Tibial artery (tissue), 4 donors: ENCODE measurements at regions not wholly inside any gene's neighbourhood (a gene's known extent, or its start where the extent isn't known, plus 50 kb on each side); places are given as distances from the start of the nearest gene placed in this dataset.
"Not testable (repeated sequence)": the region's sequence is repeated elsewhere in the genome, so short reads cannot be mapped to it uniquely, and the experiment has no call there.

Experiments used
- DNase-seq, 2 donors: peaks; one replicate each; pipeline ENCODE4 v3.0.0-alpha.2; 2019
- H3K27ac ChIP-seq, 2 donors: fragments of 200-600 bp; sonication (generic) in 1 of 2; 1 replicate in 1 of 2; 2 replicates in 1 of 2; pipeline ENCODE4 v1.5.1; 2018 to 2019; ENCODE audit warnings: mild to moderate bottlenecking in 1 of 2
- H3K27me3 ChIP-seq, 2 donors: fragments of 200-600 bp; sonication (generic) in 1 of 2; one replicate each; pipeline versions ENCODE4 v1.5.1 to v1.6.0; 2016 to 2019
- H3K36me3 ChIP-seq, 3 donors: fragments of 200-600 bp; sonication (generic) in 2 of 3; one replicate each; pipeline ENCODE4 v1.5.1; 2016 to 2019; ENCODE audit warnings: mild to moderate bottlenecking in 2 of 3
- H3K4me1 ChIP-seq, 4 donors: fragments of 200-600 bp; sonication (generic) in 2 of 4; 1 replicate in 3 of 4; 2 replicates in 1 of 4; pipeline ENCODE4 v1.5.1; 2016 to 2019
- H3K4me3 ChIP-seq, 2 donors: fragments of 200-600 bp; sonication (generic) in 1 of 2; 1 replicate in 1 of 2; 2 replicates in 1 of 2; pipeline ENCODE4 v1.5.1; 2018 to 2019; ENCODE audit warnings: mild to moderate bottlenecking in 2 of 2
- H3K9me3 ChIP-seq, 3 donors: fragments of 200-600 bp; sonication (generic) in 1 of 3; one replicate each; pipeline ENCODE4 v1.5.1; 2016 to 2019
- CTCF ChIP-seq, 2 experiments: fragments of 200-600 bp in 1 of 2; fragments of 450-650 bp in 1 of 2; IDR thresholded peaks; one replicate each; pipeline ENCODE4 v1.5.1; 2017 to 2019; ENCODE audit warnings: antibody characterized with exemption in 2 of 2, mild to moderate bottlenecking in 1 of 2, moderate library complexity in 1 of 2
- intact Hi-C: fragments of 100-400 bp; cut with DNase I; formaldehyde crosslinking; loops from one replicate; pipeline ENCODE4 v1.15.0; 2023; ENCODE audit warnings: low total_unique reads

GRCh38 chr20:56736285-56736857 is 107.3 kb downstream of the TFAP2C start:
- no peaks in the 10 kb centered on the region for H3K4me1 ChIP-seq
- H3K36me3 ChIP-seq: no peaks in the 10 kb centered on the region
- no peaks in the 10 kb centered on the region for H3K9me3 ChIP-seq
- peaks cover 0 to 21% of the 10 kb centered on the region in 2 donors for H3K27me3 ChIP-seq
- no peak overlapping the region for H3K4me3 ChIP-seq
- TF ChIP-seq CTCF (IDR thresholded peaks at IDR 0.05): no peak
- DNase-seq: no peak
- intact Hi-C loops: no loop called here
- H3K27ac ChIP-seq: no peak overlapping the region

GRCh38 chr20:56744325-56744821 is 115.3 kb downstream of the TFAP2C start:
- H3K9me3 ChIP-seq, H3K4me3 ChIP-seq, H3K27ac ChIP-seq, H3K36me3 ChIP-seq, DNase-seq, intact Hi-C loops, H3K4me1 ChIP-seq: not testable (repeated sequence)
- peaks cover 0 to 15% of the 10 kb centered on the region in 2 donors for H3K27me3 ChIP-seq

- TF ChIP-seq CTCF (IDR thresholded peaks at IDR 0.05): no peak
- Histone ChIP-seq H3K4me3 (no peak overlapping the region), H3K27ac (no peak overlapping the region), H3K9me3 (no peaks in the 10 kb centered on the region), H3K36me3 (no peaks in the 10 kb centered on the region), H3K4me1 (peaks cover 0 to 3% (median 0%) of the 10 kb centered on the region in 4 donors), H3K27me3 (peaks cover 0 to 25% of the 10 kb centered on the region in 2 donors)
- DNase-seq: no peak
- intact Hi-C loops: no loop called here
These were observed 119.6 kb downstream of the TFAP2C start for GRCh38 chr20:56748476-56749377.

GRCh38 chr20:56750430-56750829 is 121.3 kb downstream of the TFAP2C start:
- no peak for TF ChIP-seq CTCF (IDR thresholded peaks at IDR 0.05)
- intact Hi-C loops: no loop called here
- Histone ChIP-seq H3K9me3 (no peaks in the 10 kb centered on the region), H3K27me3 (peaks cover 0 to 25% of the 10 kb centered on the region in 2 donors), H3K4me1 (peaks cover 0 to 3% (median 0%) of the 10 kb centered on the region in 4 donors), H3K36me3 (no peaks in the 10 kb centered on the region), H3K4me3 (no peak overlapping the region), H3K27ac (no peak overlapping the region)
- no peak for DNase-seq

- peaks cover 0 to 3% (median 0%) of the 10 kb centered on the region in 4 donors for H3K4me1 ChIP-seq
- H3K36me3 ChIP-seq: no peaks in the 10 kb centered on the region
- TF ChIP-seq CTCF (IDR thresholded peaks at IDR 0.05): no peak
- no peaks in the 10 kb centered on the region for H3K9me3 ChIP-seq
- intact Hi-C loops: no loop called here
- H3K4me3 ChIP-seq: no peak overlapping the region
- no peak for DNase-seq
- H3K27ac ChIP-seq: no peak overlapping the region
- peaks cover 0 to 25% of the 10 kb centered on the region in 2 donors for H3K27me3 ChIP-seq
These were observed 123.2 kb downstream of the TFAP2C start for GRCh38 chr20:56752274-56752673.

- Histone ChIP-seq H3K36me3 (no peaks in the 10 kb centered on the region), H3K9me3 (no peaks in the 10 kb centered on the region), H3K27ac (no peak overlapping the region), H3K4me1 (no peaks in the 10 kb centered on the region), H3K27me3 (peaks cover 0 to 18% of the 10 kb centered on the region in 2 donors), H3K4me3 (no peak overlapping the region)
- no peak for TF ChIP-seq CTCF (IDR thresholded peaks at IDR 0.05)
- intact Hi-C loops: no loop called here
- no peak for DNase-seq
These were observed 126.1 kb downstream of the TFAP2C start for GRCh38 chr20:56755201-56755600.

- H3K4me3 ChIP-seq, H3K27me3 ChIP-seq, H3K36me3 ChIP-seq, intact Hi-C loops, H3K27ac ChIP-seq, H3K9me3 ChIP-seq, H3K4me1 ChIP-seq, DNase-seq: not testable (repeated sequence)
These were observed 127.6 kb downstream of the TFAP2C start for GRCh38 chr20:56756658-56757057.
